IPS DF 6.9 (cell line): ENCODE measurements at regions not wholly inside any gene's neighbourhood (a gene's known extent, or its start where the extent isn't known, plus 50 kb on each side); places are given as distances from the start of the nearest gene placed in this dataset.

Source experiments
- DNase-seq: peaks from one replicate; pipeline ENCODE4 v3.0.0-alpha.2; 2013; ENCODE audit warnings: low read depth, low spot score
- H3K27ac ChIP-seq: one replicate; pipeline ENCODE4 v1.5.1; 2013; ENCODE audit warnings: low read length, control low read depth
- H3K27me3 ChIP-seq: 2 replicates; pipeline ENCODE4 v1.6.1; 2013; ENCODE audit warnings: mild to moderate bottlenecking, low read length; ENCODE audit not compliant: control insufficient read depth, insufficient read depth
- H3K36me3 ChIP-seq: 2 replicates; pipeline ENCODE4 v1.6.1; 2013; ENCODE audit warnings: low read length; ENCODE audit not compliant: control insufficient read depth, insufficient read depth
- H3K4me1 ChIP-seq: 2 replicates; pipeline ENCODE4 v1.6.1; 2013; ENCODE audit warnings: low read length; ENCODE audit not compliant: control insufficient read depth, insufficient read depth
- H3K4me3 ChIP-seq: 2 replicates; pipeline ENCODE4 v1.5.1; 2013; ENCODE audit warnings: mild to moderate bottlenecking, low read length
- H3K9me3 ChIP-seq: 2 replicates; pipeline ENCODE4 v1.6.1; 2013; ENCODE audit warnings: low read length, inconsistent platforms; ENCODE audit not compliant: control insufficient read depth, insufficient read depth
- WGBS: extraction: QIAGEN DNeasy Blood & Tissue Kit; methylation state at CpG from one replicate; pipeline ENCODE4 v1.1.7; 2013; ENCODE audit warnings: mixed read lengths, missing lambda C conversion rate; ENCODE audit not compliant: insufficient read length, insufficient coverage; 5-methylcytosine and 5-hydroxymethylcytosine counted together

GRCh38 chr20:41776421-41776820 lies 158.2 kb upstream of the CHD6 start:
- Histone ChIP-seq H3K27me3 (no peaks in the 10 kb centered on the region), H3K9me3 (no peaks in the 10 kb centered on the region), H3K4me3 (no peak overlapping the region), H3K4me1 (no peaks in the 10 kb centered on the region), H3K27ac (no peak overlapping the region), H3K36me3 (no peaks in the 10 kb centered on the region)
- no peak for DNase-seq
- WGBS = no CpG with 5 or more reads among the region's 6 CpGs

- H3K4me3 ChIP-seq = no peak overlapping the region
- H3K27me3 ChIP-seq = no peaks in the 10 kb centered on the region
- no peaks in the 10 kb centered on the region for H3K36me3 ChIP-seq
- no peak overlapping the region for H3K27ac ChIP-seq
- no peaks in the 10 kb centered on the region for H3K9me3 ChIP-seq
- DNase-seq = no peak
- no CpG with 5 or more reads among the region's 3 CpGs for WGBS
- H3K4me1 ChIP-seq = peaks cover 7% of the 10 kb centered on the region; the same call in 1 of the 2 replicates
Observed at GRCh38 chr20:41774291-41774690, 156.1 kb upstream of the CHD6 start.

GRCh38 chr20:41770965-41771364 lies 152.8 kb upstream of the CHD6 start:
- no peak for DNase-seq
- peaks cover 8% of the 10 kb centered on the region; the same call in 1 of the 2 replicates for H3K4me1 ChIP-seq
- no CpG with 5 or more reads among the region's 2 CpGs for WGBS
- no peak overlapping the region for H3K27ac ChIP-seq
- H3K27me3 ChIP-seq = no peaks in the 10 kb centered on the region
- H3K9me3 ChIP-seq = no peaks in the 10 kb centered on the region
- H3K36me3 ChIP-seq = no peaks in the 10 kb centered on the region
- no peak overlapping the region for H3K4me3 ChIP-seq

- Histone ChIP-seq H3K9me3 (no peaks in the 10 kb centered on the region), H3K27ac (no peak overlapping the region), H3K4me1 (peaks cover 8% of the 10 kb centered on the region; the same call in 1 of the 2 replicates), H3K4me3 (no peak overlapping the region), H3K36me3 (no peaks in the 10 kb centered on the region), H3K27me3 (no peaks in the 10 kb centered on the region)
- no CpG with 5 or more reads among the region's 3 CpGs for WGBS
- no peak for DNase-seq
Observed at GRCh38 chr20:41770427-41770826, 152.2 kb upstream of the CHD6 start.

GRCh38 chr20:41769592-41770018 lies 151.4 kb upstream of the CHD6 start:
- Histone ChIP-seq H3K4me1 (peaks cover 8% of the 10 kb centered on the region; the same call in 1 of the 2 replicates), H3K27ac (no peak overlapping the region), H3K9me3 (no peaks in the 10 kb centered on the region), H3K27me3 (no peaks in the 10 kb centered on the region), H3K36me3 (no peaks in the 10 kb centered on the region), H3K4me3 (no peak overlapping the region)
- DNase-seq = peak; percentile 48
- no CpG with 5 or more reads among the region's 5 CpGs for WGBS

GRCh38 chr20:41750137-41750536 lies 132.0 kb upstream of the CHD6 start:
- Histone ChIP-seq H3K27ac (no peak overlapping the region), H3K4me1 (no peaks in the 10 kb centered on the region), H3K36me3 (no peaks in the 10 kb centered on the region), H3K9me3 (no peaks in the 10 kb centered on the region; the same call in 1 of the 2 replicates), H3K4me3 (no peak overlapping the region), H3K27me3 (no peaks in the 10 kb centered on the region)
- no CpG with 5 or more reads among the region's 5 CpGs for WGBS
- no peak for DNase-seq

GRCh38 chr20:41748756-41749582 lies 130.8 kb upstream of the CHD6 start:
- no CpG with 5 or more reads among the region's 7 CpGs for WGBS
- H3K27me3 ChIP-seq = no peaks in the 10 kb centered on the region
- no peaks in the 10 kb centered on the region for H3K4me1 ChIP-seq
- H3K27ac ChIP-seq = no peak overlapping the region
- no peaks in the 10 kb centered on the region for H3K36me3 ChIP-seq
- DNase-seq = no peak
- no peaks in the 10 kb centered on the region; the same call in 1 of the 2 replicates for H3K9me3 ChIP-seq
- no peak overlapping the region for H3K4me3 ChIP-seq

- Histone ChIP-seq H3K4me3 (no peak overlapping the region), H3K36me3 (no peaks in the 10 kb centered on the region), H3K27ac (no peak overlapping the region), H3K4me1 (no peaks in the 10 kb centered on the region), H3K9me3 (no peaks in the 10 kb centered on the region; the same call in 1 of the 2 replicates), H3K27me3 (no peaks in the 10 kb centered on the region)
- WGBS = no CpG with 5 or more reads among the region's 4 CpGs
- no peak for DNase-seq
Observed at GRCh38 chr20:41748051-41748450, 129.9 kb upstream of the CHD6 start.

GRCh38 chr20:41747226-41747625 lies 129.0 kb upstream of the CHD6 start:
- H3K9me3 ChIP-seq = no peaks in the 10 kb centered on the region; the same call in 1 of the 2 replicates
- no peak for DNase-seq
- H3K4me3 ChIP-seq = no peak overlapping the region
- H3K4me1 ChIP-seq = no peaks in the 10 kb centered on the region
- no peaks in the 10 kb centered on the region for H3K36me3 ChIP-seq
- no peak overlapping the region for H3K27ac ChIP-seq
- H3K27me3 ChIP-seq = no peaks in the 10 kb centered on the region

- Histone ChIP-seq H3K36me3 (no peaks in the 10 kb centered on the region), H3K4me3 (no peak overlapping the region), H3K9me3 (no peaks in the 10 kb centered on the region; the same call in 1 of the 2 replicates), H3K27ac (no peak overlapping the region), H3K27me3 (no peaks in the 10 kb centered on the region), H3K4me1 (no peaks in the 10 kb centered on the region)
- WGBS = no CpG with 5 or more reads among the region's 1 CpG
- DNase-seq = no peak
Observed at GRCh38 chr20:41746635-41747034, 128.5 kb upstream of the CHD6 start.
